Epithelial cell of esophagus (primary cell): ENCODE measurements at regions not wholly inside any gene's neighbourhood (a gene's known extent, or its start where the extent isn't known, plus 50 kb on each side); places are given as distances from the start of the nearest gene placed in this dataset.

Experiments
- DNase-seq: peaks from one replicate; pipeline ENCODE4 v3.0.0; 2010; ENCODE audit warnings: low read depth
- H3K4me3 ChIP-seq: 2 replicates; pipeline ENCODE4 v1.5.1; 2011; ENCODE audit warnings: mild to moderate bottlenecking, low read length, control low read depth
- CTCF ChIP-seq: IDR thresholded peaks from 2 replicates; pipeline ENCODE4 v1.5.1; 2011; ENCODE audit warnings: low read depth, mild to moderate bottlenecking, low read length, control low read depth, inconsistent platforms; ENCODE audit not compliant: insufficient read depth; ENCODE audit errors: missing control alignments

GRCh38 chr5:51201708-51202107 is 181.5 kb upstream of the ISL1 start:
- DNase-seq, result no peak
- no peak for TF ChIP-seq CTCF
- no peak overlapping the region for H3K4me3 ChIP-seq

GRCh38 chr5:51202161-51202560 is 181.1 kb upstream of the ISL1 start:
- TF ChIP-seq CTCF, result no peak
- no peak overlapping the region for H3K4me3 ChIP-seq
- DNase-seq, result peak; percentile 59

GRCh38 chr5:51203598-51203997 is 179.7 kb upstream of the ISL1 start:
- no peak for DNase-seq
- no peak for TF ChIP-seq CTCF
- H3K4me3 ChIP-seq, result no peak overlapping the region

GRCh38 chr5:51208296-51208695 is 175.0 kb upstream of the ISL1 start:
- TF ChIP-seq CTCF, result no peak
- DNase-seq, result no peak

GRCh38 chr5:51214746-51215145 is 168.5 kb upstream of the ISL1 start:
- no peak for DNase-seq
- TF ChIP-seq CTCF, result no peak

More at GRCh38 chr5:51208296-51208695, 175.0 kb upstream of the ISL1 start:
- H3K4me3 ChIP-seq, result no peak overlapping the region

GRCh38 chr5:51225789-51226742 is 157.2 kb upstream of the ISL1 start:
- no peak overlapping the region for H3K4me3 ChIP-seq
- no peak for TF ChIP-seq CTCF
- peak; percentile 71 for DNase-seq

More at GRCh38 chr5:51214746-51215145, 168.5 kb upstream of the ISL1 start:
- H3K4me3 ChIP-seq, result no peak overlapping the region
